ENCODE measurements at regions not wholly inside any gene's neighbourhood (a gene's known extent, or its start where the extent isn't known, plus 50 kb on each side); places are given as distances from the start of the nearest gene placed in this dataset.

GRCh38 chr5:143696921-143697320 is 115.0 kb upstream of the HMHB1 start:
- Histone ChIP-seq H3K9me3 (ENCODE audit: control insufficient read depth in 2 of 2, insufficient read depth in 1 of 2, low read depth in 1 of 2, low read length in 1 of 2) (no peaks in the 10 kb centered on the region), H3K27ac (ENCODE audit: low read depth in 2 of 2, low read length in 1 of 2) (no peak overlapping the region), H3K4me1 (ENCODE audit: control insufficient read depth in 2 of 2, insufficient read depth in 2 of 2, low read length in 1 of 2) (peaks cover 0 to 2% of the 10 kb centered on the region in 2 donors), H3K27me3 (ENCODE audit: control insufficient read depth in 1 of 2, insufficient read depth in 2 of 2, low read length in 2 of 2) (no peaks in the 10 kb centered on the region), H3K4me3 (ENCODE audit: low read depth in 1 of 2, low read length in 2 of 2) (no peak overlapping the region), H3K36me3 (ENCODE audit: control insufficient read depth in 2 of 2, insufficient read depth in 2 of 2, low read length in 1 of 2) (no peaks in the 10 kb centered on the region)
- WGBS, 2 donors, result 43 to 55% methylated on average over 4 of the region's 4 CpGs

- Histone ChIP-seq H3K27ac (ENCODE audit: low read depth in 2 of 2, low read length in 1 of 2) (no peak overlapping the region), H3K4me3 (ENCODE audit: low read depth in 1 of 2, low read length in 2 of 2) (no peak overlapping the region), H3K9me3 (ENCODE audit: control insufficient read depth in 2 of 2, insufficient read depth in 1 of 2, low read depth in 1 of 2, low read length in 1 of 2) (no peaks in the 10 kb centered on the region), H3K27me3 (ENCODE audit: control insufficient read depth in 1 of 2, insufficient read depth in 2 of 2, low read length in 2 of 2) (no peaks in the 10 kb centered on the region), H3K4me1 (ENCODE audit: control insufficient read depth in 2 of 2, insufficient read depth in 2 of 2, low read length in 1 of 2) (peaks cover 0 to 2% of the 10 kb centered on the region in 2 donors), H3K36me3 (ENCODE audit: control insufficient read depth in 2 of 2, insufficient read depth in 2 of 2, low read length in 1 of 2) (no peaks in the 10 kb centered on the region)
- 91 to 93% methylated on average over 1 of the region's 1 CpG for WGBS, 2 donors
Observed at GRCh38 chr5:143695941-143696340, 116.0 kb upstream of the HMHB1 start.

- Histone ChIP-seq H3K9me3 (ENCODE audit: control insufficient read depth in 2 of 2, insufficient read depth in 1 of 2, low read depth in 1 of 2, low read length in 1 of 2) (no peaks in the 10 kb centered on the region), H3K27ac (ENCODE audit: low read depth in 2 of 2, low read length in 1 of 2) (no peak overlapping the region), H3K36me3 (ENCODE audit: control insufficient read depth in 2 of 2, insufficient read depth in 2 of 2, low read length in 1 of 2) (no peaks in the 10 kb centered on the region), H3K27me3 (ENCODE audit: control insufficient read depth in 1 of 2, insufficient read depth in 2 of 2, low read length in 2 of 2) (no peaks in the 10 kb centered on the region), H3K4me3 (ENCODE audit: low read depth in 1 of 2, low read length in 2 of 2) (no peak overlapping the region), H3K4me1 (ENCODE audit: control insufficient read depth in 2 of 2, insufficient read depth in 2 of 2, low read length in 1 of 2) (peaks cover 0 to 2% of the 10 kb centered on the region in 2 donors)
- 73 to 83% methylated on average over 7 of the region's 7 CpGs for WGBS, 2 donors
Observed at GRCh38 chr5:143695244-143695864, 116.6 kb upstream of the HMHB1 start.

DNA sequence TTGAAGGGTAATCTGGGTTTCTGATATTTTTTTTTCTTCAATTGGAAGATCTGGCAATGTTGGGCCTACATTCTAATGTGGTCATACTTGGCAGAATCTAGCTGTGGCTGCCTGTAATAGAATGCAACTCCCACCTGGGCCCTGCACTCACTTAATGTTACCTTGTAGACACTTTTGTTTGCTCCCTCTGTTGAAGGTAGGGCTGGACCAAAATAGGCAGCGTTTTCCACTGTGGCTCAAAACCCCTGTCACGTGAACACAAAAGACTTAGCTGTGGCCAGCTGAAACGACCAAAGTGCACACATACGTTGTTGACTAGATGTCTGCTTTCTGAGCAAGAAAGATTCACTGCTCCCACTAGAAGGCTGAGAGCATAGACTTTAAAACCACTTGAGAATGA is 117.6 kb upstream of the HMHB1 start:
- no peak overlapping the region for H3K4me3 ChIP-seq (ENCODE audit: low read depth in 1 of 2, low read length in 2 of 2)
- WGBS, 2 donors, result 83 to 91% methylated on average over 4 of the region's 4 CpGs
- no peak overlapping the region for H3K27ac ChIP-seq (ENCODE audit: low read depth in 2 of 2, low read length in 1 of 2)
- no peaks in the 10 kb centered on the region for H3K36me3 ChIP-seq (ENCODE audit: control insufficient read depth in 2 of 2, insufficient read depth in 2 of 2, low read length in 1 of 2)
- H3K27me3 ChIP-seq (ENCODE audit: control insufficient read depth in 1 of 2, insufficient read depth in 2 of 2, low read length in 2 of 2), result no peaks in the 10 kb centered on the region
- H3K4me1 ChIP-seq (ENCODE audit: control insufficient read depth in 2 of 2, insufficient read depth in 2 of 2, low read length in 1 of 2), result peaks cover 0 to 2% of the 10 kb centered on the region in 2 donors
- no peaks in the 10 kb centered on the region for H3K9me3 ChIP-seq (ENCODE audit: control insufficient read depth in 2 of 2, insufficient read depth in 1 of 2, low read depth in 1 of 2, low read length in 1 of 2)

- Histone ChIP-seq H3K9me3 (ENCODE audit: control insufficient read depth in 2 of 2, insufficient read depth in 1 of 2, low read depth in 1 of 2, low read length in 1 of 2) (no peaks in the 10 kb centered on the region), H3K4me3 (ENCODE audit: low read depth in 1 of 2, low read length in 2 of 2) (no peak overlapping the region), H3K27me3 (ENCODE audit: control insufficient read depth in 1 of 2, insufficient read depth in 2 of 2, low read length in 2 of 2) (no peaks in the 10 kb centered on the region), H3K4me1 (ENCODE audit: control insufficient read depth in 2 of 2, insufficient read depth in 2 of 2, low read length in 1 of 2) (peaks cover 0 to 2% of the 10 kb centered on the region in 2 donors), H3K27ac (ENCODE audit: low read depth in 2 of 2, low read length in 1 of 2) (no peak overlapping the region), H3K36me3 (ENCODE audit: control insufficient read depth in 2 of 2, insufficient read depth in 2 of 2, low read length in 1 of 2) (no peaks in the 10 kb centered on the region)
- 79 to 81% methylated on average over 4 of the region's 4 CpGs for WGBS, 2 donors
Observed at GRCh38 chr5:143693651-143694252, 118.2 kb upstream of the HMHB1 start.

GRCh38 chr5:143692342-143692741 is 119.6 kb upstream of the HMHB1 start:
- Histone ChIP-seq H3K27ac (ENCODE audit: low read depth in 2 of 2, low read length in 1 of 2) (no peak overlapping the region), H3K27me3 (ENCODE audit: control insufficient read depth in 1 of 2, insufficient read depth in 2 of 2, low read length in 2 of 2) (no peaks in the 10 kb centered on the region), H3K4me3 (ENCODE audit: low read depth in 1 of 2, low read length in 2 of 2) (no peak overlapping the region), H3K36me3 (ENCODE audit: control insufficient read depth in 2 of 2, insufficient read depth in 2 of 2, low read length in 1 of 2) (no peaks in the 10 kb centered on the region), H3K9me3 (ENCODE audit: control insufficient read depth in 2 of 2, insufficient read depth in 1 of 2, low read depth in 1 of 2, low read length in 1 of 2) (no peaks in the 10 kb centered on the region), H3K4me1 (ENCODE audit: control insufficient read depth in 2 of 2, insufficient read depth in 2 of 2, low read length in 1 of 2) (peaks cover 0 to 2% of the 10 kb centered on the region in 2 donors)
- WGBS, 2 donors, result 88 to 99% methylated on average over 1 of the region's 1 CpG

- Histone ChIP-seq H3K27ac (ENCODE audit: low read depth in 2 of 2, low read length in 1 of 2) (no peak overlapping the region), H3K36me3 (ENCODE audit: control insufficient read depth in 2 of 2, insufficient read depth in 2 of 2, low read length in 1 of 2) (no peaks in the 10 kb centered on the region), H3K4me3 (ENCODE audit: low read depth in 1 of 2, low read length in 2 of 2) (no peak overlapping the region), H3K9me3 (ENCODE audit: control insufficient read depth in 2 of 2, insufficient read depth in 1 of 2, low read depth in 1 of 2, low read length in 1 of 2) (no peaks in the 10 kb centered on the region), H3K4me1 (ENCODE audit: control insufficient read depth in 2 of 2, insufficient read depth in 2 of 2, low read length in 1 of 2) (peaks cover 0 to 2% of the 10 kb centered on the region in 2 donors), H3K27me3 (ENCODE audit: control insufficient read depth in 1 of 2, insufficient read depth in 2 of 2, low read length in 2 of 2) (no peaks in the 10 kb centered on the region)
- WGBS, 2 donors, result 70 to 73% methylated on average over 5 of the region's 5 CpGs
Observed at GRCh38 chr5:143691945-143692290, 120.0 kb upstream of the HMHB1 start.

- no peak overlapping the region for H3K27ac ChIP-seq (ENCODE audit: low read depth in 2 of 2, low read length in 1 of 2)
- WGBS, 2 donors, result 70 to 77% methylated on average over 3 of the region's 3 CpGs
- no peaks in the 10 kb centered on the region for H3K36me3 ChIP-seq (ENCODE audit: control insufficient read depth in 2 of 2, insufficient read depth in 2 of 2, low read length in 1 of 2)
- H3K9me3 ChIP-seq (ENCODE audit: control insufficient read depth in 2 of 2, insufficient read depth in 1 of 2, low read depth in 1 of 2, low read length in 1 of 2), result no peaks in the 10 kb centered on the region
- no peaks in the 10 kb centered on the region for H3K27me3 ChIP-seq (ENCODE audit: control insufficient read depth in 1 of 2, insufficient read depth in 2 of 2, low read length in 2 of 2)
- no peaks in the 10 kb centered on the region for H3K4me1 ChIP-seq (ENCODE audit: control insufficient read depth in 2 of 2, insufficient read depth in 2 of 2, low read length in 1 of 2)
- H3K4me3 ChIP-seq (ENCODE audit: low read depth in 1 of 2, low read length in 2 of 2), result no peak overlapping the region
Observed at GRCh38 chr5:143691287-143691944, 120.5 kb upstream of the HMHB1 start.

GRCh38 chr5:143687604-143688003 is 124.4 kb upstream of the HMHB1 start:
- no peaks in the 10 kb centered on the region for H3K36me3 ChIP-seq (ENCODE audit: control insufficient read depth in 2 of 2, insufficient read depth in 2 of 2, low read length in 1 of 2)
- H3K4me3 ChIP-seq (ENCODE audit: low read depth in 1 of 2, low read length in 2 of 2), result no peak overlapping the region
- no peak overlapping the region for H3K27ac ChIP-seq (ENCODE audit: low read depth in 2 of 2, low read length in 1 of 2)
- H3K9me3 ChIP-seq (ENCODE audit: control insufficient read depth in 2 of 2, insufficient read depth in 1 of 2, low read depth in 1 of 2, low read length in 1 of 2), result no peaks in the 10 kb centered on the region
- no peaks in the 10 kb centered on the region for H3K4me1 ChIP-seq (ENCODE audit: control insufficient read depth in 2 of 2, insufficient read depth in 2 of 2, low read length in 1 of 2)
- H3K27me3 ChIP-seq (ENCODE audit: control insufficient read depth in 1 of 2, insufficient read depth in 2 of 2, low read length in 2 of 2), result no peaks in the 10 kb centered on the region

Measured in esophagus (tissue), 2 donors.